Thyroid gland (tissue), 4 donors: ENCODE measurements at regions not wholly inside any gene's neighbourhood (a gene's known extent, or its start where the extent isn't known, plus 50 kb on each side); places are given as distances from the start of the nearest gene placed in this dataset.

Experiments
- CTCF ChIP-seq, 6 experiments: fragments of 200-600 bp in 3 of 6; fragments of 450-650 bp in 3 of 6; sonication (generic) in 3 of 6; IDR thresholded peaks; one replicate each; pipeline ENCODE4 v1.5.1; 2016 to 2019; ENCODE audit warnings: antibody characterized with exemption in 6 of 6, mild to moderate bottlenecking in 2 of 6, inconsistent platforms in 1 of 6, moderate library complexity in 1 of 6
- POLR2A ChIP-seq, 2 donors: fragments of 450-650 bp; IDR thresholded peaks; one replicate each; pipeline ENCODE4 v1.6.1; 2017; ENCODE audit warnings: antibody characterized with exemption in 2 of 2, mild to moderate bottlenecking in 2 of 2, moderate library complexity in 1 of 2

GRCh38 chr5:171673840-171674239, 111.8 kb upstream of the SMIM23 start:
- TF ChIP-seq CTCF (IDR thresholded peaks at IDR 0.05), result no peak
- TF ChIP-seq POLR2A (IDR thresholded peaks at IDR 0.05), result no peak
